Mucosa of descending colon (tissue), 3 donors: ENCODE measurements at regions not wholly inside any gene's neighbourhood (a gene's known extent, or its start where the extent isn't known, plus 50 kb on each side); places are given as distances from the start of the nearest gene placed in this dataset.

Experiments
- ATAC-seq: fragments of 200-7000 bp; cut with Tn5 transposase; one replicate; pipeline ENCODE4 v1.9.1; 2020; ENCODE audit warnings: mild to moderate bottlenecking, moderate library complexity
- DNase-seq, 3 donors: peaks; one replicate each; pipeline ENCODE4 v3.0.0-alpha.2; 2020
- H3K36me3 ChIP-seq: fragments of 200-600 bp; one replicate; pipeline ENCODE4 v1.8.0; 2021; ENCODE audit warnings: low read depth, mild to moderate bottlenecking
- H3K4me1 ChIP-seq: fragments of 200-600 bp; one replicate; pipeline ENCODE4 v1.8.0; 2021; ENCODE audit warnings: low read depth, mild to moderate bottlenecking
- H3K4me3 ChIP-seq: fragments of 200-600 bp; one replicate; pipeline ENCODE4 v1.8.0; 2021; ENCODE audit warnings: mild to moderate bottlenecking
- H3K9me3 ChIP-seq: fragments of 200-600 bp; one replicate; pipeline ENCODE4 v1.8.0; 2021; ENCODE audit warnings: mild to moderate bottlenecking
- intact Hi-C, 2 donors: fragments of 100-400 bp; cut with DNase I in 1 of 2; cut with micrococcal nuclease in 1 of 2; formaldehyde crosslinking; loops; one replicate each; pipeline versions ENCODE4 v1.11.0 to v1.11.1; 2022; cut with DNase I, micrococcal nuclease
- TF ChIP-seq, protein P1 (sequence below): fragments of 200-600 bp; IDR thresholded peaks from one replicate; pipeline ENCODE4 v1.8.0; 2022; ENCODE audit warnings: antibody characterized with exemption, mild to moderate bottlenecking
- donor health status: DM: no; HTN: no; CAD: no; lungs with moderate emphysema.
- donor health status: DM: no; HTN: no; CAD: no.
- donor health status: DM: no; HTN: yes; CAD: no.

GRCh38 chr20:57930351-57930750 is 220.5 kb upstream of the PMEPA1 start:
- ATAC-seq (no peak), DNase-seq (no peak)
- Histone ChIP-seq H3K4me3 (no peak overlapping the region), H3K36me3 (no peaks in the 10 kb centered on the region), H3K4me1 (peaks cover 6% of the 10 kb centered on the region), H3K9me3 (no peaks in the 10 kb centered on the region)
- intact Hi-C loops: no loop called here
- TF ChIP-seq, protein P1, sequence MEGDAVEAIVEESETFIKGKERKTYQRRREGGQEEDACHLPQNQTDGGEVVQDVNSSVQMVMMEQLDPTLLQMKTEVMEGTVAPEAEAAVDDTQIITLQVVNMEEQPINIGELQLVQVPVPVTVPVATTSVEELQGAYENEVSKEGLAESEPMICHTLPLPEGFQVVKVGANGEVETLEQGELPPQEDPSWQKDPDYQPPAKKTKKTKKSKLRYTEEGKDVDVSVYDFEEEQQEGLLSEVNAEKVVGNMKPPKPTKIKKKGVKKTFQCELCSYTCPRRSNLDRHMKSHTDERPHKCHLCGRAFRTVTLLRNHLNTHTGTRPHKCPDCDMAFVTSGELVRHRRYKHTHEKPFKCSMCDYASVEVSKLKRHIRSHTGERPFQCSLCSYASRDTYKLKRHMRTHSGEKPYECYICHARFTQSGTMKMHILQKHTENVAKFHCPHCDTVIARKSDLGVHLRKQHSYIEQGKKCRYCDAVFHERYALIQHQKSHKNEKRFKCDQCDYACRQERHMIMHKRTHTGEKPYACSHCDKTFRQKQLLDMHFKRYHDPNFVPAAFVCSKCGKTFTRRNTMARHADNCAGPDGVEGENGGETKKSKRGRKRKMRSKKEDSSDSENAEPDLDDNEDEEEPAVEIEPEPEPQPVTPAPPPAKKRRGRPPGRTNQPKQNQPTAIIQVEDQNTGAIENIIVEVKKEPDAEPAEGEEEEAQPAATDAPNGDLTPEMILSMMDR: no peak

DNA sequence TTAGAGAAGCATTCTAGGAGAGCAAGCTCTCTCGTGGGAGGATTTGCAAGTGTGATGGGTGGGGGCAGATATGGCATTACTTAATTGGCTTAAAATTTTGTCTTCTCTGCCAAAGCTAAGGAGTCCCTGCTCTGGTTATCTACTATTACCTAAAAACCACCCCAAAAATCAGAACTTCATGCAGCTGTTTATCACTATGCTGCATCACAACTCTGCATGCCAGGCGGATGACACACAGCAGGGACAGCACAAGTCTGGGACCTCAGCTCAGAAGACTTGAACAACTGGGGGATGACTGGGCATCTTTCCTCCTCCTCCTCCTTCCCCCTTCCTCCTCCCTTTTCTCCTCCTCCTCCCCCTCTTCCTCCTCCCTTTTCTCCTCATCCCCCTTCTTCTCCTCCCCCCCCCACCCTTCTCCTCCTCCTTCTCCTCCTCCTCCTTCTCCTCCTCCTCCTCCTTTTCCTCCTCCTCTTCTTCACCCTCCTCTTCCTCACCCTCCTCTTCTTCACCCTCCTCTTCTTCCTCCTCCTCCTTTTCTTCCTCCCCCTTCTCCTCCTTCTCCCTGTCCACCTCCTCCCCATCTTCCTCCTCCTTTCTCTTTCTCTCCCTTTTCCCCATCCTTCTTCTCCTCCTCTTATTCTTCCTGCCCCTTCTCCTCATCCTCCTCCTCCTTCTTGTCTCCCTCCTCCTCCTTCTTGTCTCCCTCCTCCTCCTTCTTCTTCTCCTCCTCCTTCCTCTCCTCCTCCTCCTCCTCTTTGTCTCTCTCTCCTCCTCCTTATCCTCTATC is 218.6 kb upstream of the PMEPA1 start:
- ATAC-seq (no peak), DNase-seq (no peak)
- TF ChIP-seq, protein P1: no peak
- H3K9me3 ChIP-seq: no peaks in the 10 kb centered on the region
- no peaks in the 10 kb centered on the region for H3K36me3 ChIP-seq
- no peak overlapping the region for H3K4me3 ChIP-seq
- no peaks in the 10 kb centered on the region for H3K4me1 ChIP-seq
- intact Hi-C loops: no loop called here

GRCh38 chr20:57927376-57927775 is 217.6 kb upstream of the PMEPA1 start:
- Histone ChIP-seq H3K4me1 (no peaks in the 10 kb centered on the region), H3K9me3 (no peaks in the 10 kb centered on the region), H3K36me3 (no peaks in the 10 kb centered on the region), H3K4me3 (no peak overlapping the region)
- TF ChIP-seq, protein P1: no peak
- no peak for ATAC-seq
- intact Hi-C loops: no loop called here
- no peak for DNase-seq

DNA sequence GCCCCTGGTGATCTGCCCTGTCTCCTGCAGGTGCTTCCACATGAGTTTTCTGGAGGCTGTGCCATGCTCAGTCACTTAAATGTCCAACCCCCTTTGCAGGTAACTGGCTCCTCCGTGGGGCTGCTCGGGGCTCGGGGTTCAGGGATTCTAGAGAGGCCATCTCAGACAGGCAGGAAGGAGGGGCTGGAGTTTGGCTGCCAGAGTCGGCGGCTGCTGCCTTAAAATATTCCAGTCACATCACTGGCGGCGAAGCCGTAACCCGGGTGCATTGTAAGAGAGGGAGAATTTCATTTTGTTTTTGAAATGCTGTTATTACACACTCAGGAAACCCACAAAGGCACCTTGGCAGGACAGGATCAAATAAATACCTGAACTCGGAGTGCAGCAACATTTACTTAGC is 212.9 kb upstream of the PMEPA1 start:
- intact Hi-C loops: no loop called here
- ATAC-seq: no peak
- DNase-seq: no peak
- TF ChIP-seq, protein P1: no peak
- no peaks in the 10 kb centered on the region for H3K4me1 ChIP-seq
- no peaks in the 10 kb centered on the region for H3K9me3 ChIP-seq
- H3K36me3 ChIP-seq: no peaks in the 10 kb centered on the region
- H3K4me3 ChIP-seq: no peak overlapping the region

- no peak for ATAC-seq
- Histone ChIP-seq H3K36me3 (no peaks in the 10 kb centered on the region), H3K9me3 (no peaks in the 10 kb centered on the region), H3K4me1 (no peaks in the 10 kb centered on the region), H3K4me3 (no peak overlapping the region)
- intact Hi-C loops: no loop called here
- DNase-seq: no peak
- TF ChIP-seq, protein P1: no peak
Observed at GRCh38 chr20:57922083-57922482, 212.3 kb upstream of the PMEPA1 start.
